ENCODE measurements at regions not wholly inside any gene's neighbourhood (a gene's known extent, or its start where the extent isn't known, plus 50 kb on each side); places are given as distances from the start of the nearest gene placed in this dataset.

GRCh38 chr14:98059106-98059505 is 1212.9 kb downstream of the BCL11B start:
- Histone ChIP-seq H3K9me3 (ENCODE audit: control insufficient read depth in 4 of 4, insufficient read depth in 3 of 4, low read length in 3 of 4) (peaks cover 0 to 2% (median 0%) of the 10 kb centered on the region in 4 donors), H3K9ac (ENCODE audit: insufficient read depth in 1 of 2, low read length in 2 of 2) (no peak overlapping the region), H3K27me3 (ENCODE audit: control insufficient read depth in 3 of 3, insufficient read depth in 3 of 3, low read length in 2 of 3) (peaks cover 0 to 3% (median 0%) of the 10 kb centered on the region in 3 donors), H3K27ac (ENCODE audit: low read depth in 1 of 2, low read length in 1 of 2) (no peak overlapping the region), H3K4me1 (ENCODE audit: control insufficient read depth in 5 of 5, insufficient read depth in 5 of 5, low read length in 5 of 5) (no peaks in the 10 kb centered on the region), H3K4me3 (no peak overlapping the region), H3K36me3 (ENCODE audit: control insufficient read depth in 4 of 4, insufficient read depth in 4 of 4, low read length in 4 of 4) (no peaks in the 10 kb centered on the region)
- no peak for TF ChIP-seq CTCF (IDR thresholded peaks at IDR 0.05; ENCODE audit: control extremely low read depth, extremely low read depth)
- DNase-seq (no peak), ATAC-seq (ENCODE audit: insufficient read depth, low FRiP score) (no peak)
- WGBS, 2 donors = 80 to 81% methylated on average over 5 of the region's 5 CpGs

DNA sequence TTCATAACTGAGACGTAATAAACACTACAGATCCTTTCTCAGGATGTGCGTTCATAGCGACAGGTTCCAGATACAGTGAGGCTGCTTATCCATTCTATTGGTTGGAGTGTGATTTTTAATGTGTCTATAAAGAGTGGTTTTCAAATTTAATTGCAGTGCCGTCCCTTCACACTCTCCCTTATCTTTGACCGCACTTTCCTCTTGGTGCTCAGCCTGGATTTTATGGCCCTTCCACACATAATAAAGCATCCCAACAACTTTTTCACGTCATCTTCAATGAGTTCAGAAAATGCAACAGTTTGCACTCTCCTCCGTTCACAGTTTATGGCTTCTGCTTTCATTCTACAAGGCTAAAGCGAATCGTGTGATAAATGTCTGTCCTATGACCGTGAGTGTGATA is 1209.9 kb downstream of the BCL11B start:
- peaks cover 0 to 6% (median 0%) of the 10 kb centered on the region in 3 donors for H3K27me3 ChIP-seq (ENCODE audit: control insufficient read depth in 3 of 3, insufficient read depth in 3 of 3, low read length in 2 of 3)
- no peak for ATAC-seq (ENCODE audit: insufficient read depth, low FRiP score)
- peaks cover 0 to 5% (median 0%) of the 10 kb centered on the region in 4 donors for H3K9me3 ChIP-seq (ENCODE audit: control insufficient read depth in 4 of 4, insufficient read depth in 3 of 4, low read length in 3 of 4)
- TF ChIP-seq CTCF (IDR thresholded peaks at IDR 0.05; ENCODE audit: control extremely low read depth, extremely low read depth) = no peak
- no peak overlapping the region for H3K4me3 ChIP-seq
- H3K27ac ChIP-seq (ENCODE audit: low read depth in 1 of 2, low read length in 1 of 2) = no peak overlapping the region
- peak in 2 of 3 donors; percentile 7 to 22 for DNase-seq
- no peak overlapping the region for H3K9ac ChIP-seq (ENCODE audit: insufficient read depth in 1 of 2, low read length in 2 of 2)
- H3K4me1 ChIP-seq (ENCODE audit: control insufficient read depth in 5 of 5, insufficient read depth in 5 of 5, low read length in 5 of 5) = no peaks in the 10 kb centered on the region
- 50 to 66% methylated on average over 10 of the region's 10 CpGs for WGBS, 2 donors
- no peaks in the 10 kb centered on the region for H3K36me3 ChIP-seq (ENCODE audit: control insufficient read depth in 4 of 4, insufficient read depth in 4 of 4, low read length in 4 of 4)

DNA sequence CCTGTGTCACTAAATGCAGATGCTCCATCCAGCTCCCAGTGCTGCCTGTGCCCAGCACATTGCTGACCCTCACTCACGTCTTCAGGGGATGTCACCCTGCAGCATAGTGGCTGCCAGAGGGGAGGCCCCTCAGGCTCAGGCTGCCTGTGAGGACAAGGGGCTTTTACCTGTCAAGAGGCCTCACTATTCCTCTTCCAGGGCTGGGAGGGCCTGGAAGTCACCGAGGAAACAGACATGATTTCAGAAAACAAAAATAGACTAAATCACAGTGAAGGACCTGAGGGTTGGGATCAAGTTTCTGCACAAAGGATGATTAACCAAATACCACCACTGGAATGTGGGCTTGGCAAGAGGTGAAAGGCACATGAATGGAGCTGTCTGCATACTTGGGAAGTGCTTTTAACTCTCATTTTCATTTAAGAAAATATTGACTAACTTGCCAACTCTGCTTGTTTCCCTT is 1202.3 kb downstream of the BCL11B start:
- Histone ChIP-seq H3K4me3 (no peak overlapping the region), H3K4me1 (ENCODE audit: control insufficient read depth in 5 of 5, insufficient read depth in 5 of 5, low read length in 5 of 5) (peaks cover 0 to 15% (median 0%) of the 10 kb centered on the region in 5 donors), H3K27ac (ENCODE audit: low read depth in 1 of 2, low read length in 1 of 2) (peak overlapping the region in 1 of 2 donors; percentile 85), H3K27me3 (ENCODE audit: control insufficient read depth in 3 of 3, insufficient read depth in 3 of 3, low read length in 2 of 3) (peaks cover 0 to 2% (median 0%) of the 10 kb centered on the region in 3 donors), H3K36me3 (ENCODE audit: control insufficient read depth in 4 of 4, insufficient read depth in 4 of 4, low read length in 4 of 4) (no peaks in the 10 kb centered on the region), H3K9ac (ENCODE audit: insufficient read depth in 1 of 2, low read length in 2 of 2) (no peak overlapping the region), H3K9me3 (ENCODE audit: control insufficient read depth in 4 of 4, insufficient read depth in 3 of 4, low read length in 3 of 4) (peaks cover 0 to 3% (median 0%) of the 10 kb centered on the region in 4 donors)
- no peak for TF ChIP-seq CTCF (IDR thresholded peaks at IDR 0.05; ENCODE audit: control extremely low read depth, extremely low read depth)
- ATAC-seq (ENCODE audit: insufficient read depth, low FRiP score) (peak; percentile 52), DNase-seq (peak; percentile 53 to 73 (median 54))
- 49 to 64% methylated on average over 2 of the region's 2 CpGs for WGBS, 2 donors

- no peak for ATAC-seq (ENCODE audit: insufficient read depth, low FRiP score)
- peak in 2 of 3 donors; percentile 4 to 16 for DNase-seq
- H3K4me1 ChIP-seq (ENCODE audit: control insufficient read depth in 5 of 5, insufficient read depth in 5 of 5, low read length in 5 of 5) = peaks cover 0 to 15% (median 0%) of the 10 kb centered on the region in 5 donors
- TF ChIP-seq CTCF (IDR thresholded peaks at IDR 0.05; ENCODE audit: control extremely low read depth, extremely low read depth) = no peak
- peaks cover 0 to 3% (median 0%) of the 10 kb centered on the region in 4 donors for H3K9me3 ChIP-seq (ENCODE audit: control insufficient read depth in 4 of 4, insufficient read depth in 3 of 4, low read length in 3 of 4)
- H3K27me3 ChIP-seq (ENCODE audit: control insufficient read depth in 3 of 3, insufficient read depth in 3 of 3, low read length in 2 of 3) = no peaks in the 10 kb centered on the region
- no peak overlapping the region for H3K9ac ChIP-seq (ENCODE audit: insufficient read depth in 1 of 2, low read length in 2 of 2)
- H3K36me3 ChIP-seq (ENCODE audit: control insufficient read depth in 4 of 4, insufficient read depth in 4 of 4, low read length in 4 of 4) = no peaks in the 10 kb centered on the region
- H3K27ac ChIP-seq (ENCODE audit: low read depth in 1 of 2, low read length in 1 of 2) = no peak overlapping the region
- H3K4me3 ChIP-seq = no peak overlapping the region
These were observed 1201.5 kb downstream of the BCL11B start for GRCh38 chr14:98070536-98070935.

All from lung (tissue), 11 donors.